HG03025 (cell line): ENCODE measurements at regions not wholly inside any gene's neighbourhood (a gene's known extent, or its start where the extent isn't known, plus 50 kb on each side); places are given as distances from the start of the nearest gene placed in this dataset.
"Not testable (repeated sequence)": the region's sequence is repeated elsewhere in the genome, so short reads cannot be mapped to it uniquely, and the experiment has no call there.

ENCODE experiments used
- ATAC-seq: cut with Tn5 transposase; IDR thresholded peaks from one replicate; pipeline ENCODE4 v1.9.1; 2021; ENCODE audit warnings: mild to moderate bottlenecking, moderate library complexity; ENCODE audit not compliant: unreplicated experiment, low FRiP score

DNA sequence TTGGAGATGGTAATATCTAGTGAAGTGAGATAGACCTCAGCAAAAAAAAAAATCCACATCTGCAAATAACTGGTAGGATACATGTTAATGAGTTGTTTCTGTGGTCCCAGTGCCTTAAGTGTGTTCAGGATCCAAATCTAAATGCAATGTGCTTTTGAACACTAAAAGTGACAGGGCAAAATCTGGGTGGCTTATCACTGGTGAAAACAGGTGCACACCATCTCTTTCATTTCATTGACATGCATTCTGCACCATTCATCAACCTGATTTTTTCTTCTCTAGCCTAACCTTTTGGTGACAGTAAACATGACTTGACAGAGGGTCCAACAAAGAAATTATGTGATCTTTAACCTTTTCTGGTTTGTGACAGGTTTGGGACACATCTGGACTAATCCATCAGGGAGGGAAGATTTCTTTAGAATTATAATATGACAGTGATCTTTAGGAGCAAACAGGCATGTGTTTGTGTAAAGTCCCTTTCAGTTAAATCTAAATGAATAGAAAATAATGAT, 201.6 kb upstream of the NEGR1 start:
- no peak for ATAC-seq

GRCh38 chr1:72482736-72483413, 200.5 kb upstream of the NEGR1 start:
- ATAC-seq: no peak

DNA sequence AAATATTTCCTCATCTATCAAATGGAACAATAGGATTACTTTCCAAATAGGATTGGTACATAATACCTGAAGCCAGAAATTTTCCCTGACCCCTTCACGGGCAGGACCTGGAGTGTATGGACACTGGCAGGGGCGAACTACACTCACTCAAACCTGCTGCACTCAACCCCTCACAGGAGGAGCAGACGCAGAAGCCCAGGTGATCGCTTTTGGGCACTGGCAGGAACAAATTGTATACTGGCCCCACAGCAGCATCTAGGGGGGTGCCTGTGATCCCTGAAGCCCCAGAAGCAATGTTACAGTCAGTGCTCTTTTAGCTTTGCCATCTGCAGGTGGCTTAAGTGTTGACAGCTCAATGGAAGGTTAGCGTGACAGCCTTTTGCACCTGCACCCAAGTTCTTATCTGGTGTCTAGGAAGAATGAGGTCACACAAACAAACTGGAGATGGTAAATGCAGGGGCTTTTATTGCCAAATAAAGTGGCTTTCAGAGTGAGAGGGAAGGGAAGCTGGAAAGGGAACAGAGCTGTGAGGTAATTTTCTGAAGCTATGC, 199.2 kb upstream of the NEGR1 start:
- ATAC-seq: no peak

DNA sequence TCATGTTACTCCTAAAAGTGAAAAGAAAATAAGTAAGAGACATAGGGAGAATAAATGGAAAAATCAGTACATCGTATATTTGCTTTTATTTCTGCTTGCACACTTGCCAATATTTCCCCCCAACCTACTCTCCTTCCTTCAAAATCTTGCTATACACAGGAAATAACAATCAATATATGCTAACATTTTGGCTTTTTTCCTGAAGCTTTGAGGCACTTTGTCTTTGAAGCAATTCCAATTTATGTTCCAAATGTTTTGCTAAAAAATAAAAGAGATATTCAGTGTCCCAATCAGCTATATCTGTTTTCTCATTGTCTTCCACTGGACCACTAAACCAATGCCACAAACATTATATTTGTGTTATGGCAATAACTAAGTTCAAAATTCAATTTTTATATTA, 184.0 kb upstream of the NEGR1 start:
- ATAC-seq: no peak

DNA sequence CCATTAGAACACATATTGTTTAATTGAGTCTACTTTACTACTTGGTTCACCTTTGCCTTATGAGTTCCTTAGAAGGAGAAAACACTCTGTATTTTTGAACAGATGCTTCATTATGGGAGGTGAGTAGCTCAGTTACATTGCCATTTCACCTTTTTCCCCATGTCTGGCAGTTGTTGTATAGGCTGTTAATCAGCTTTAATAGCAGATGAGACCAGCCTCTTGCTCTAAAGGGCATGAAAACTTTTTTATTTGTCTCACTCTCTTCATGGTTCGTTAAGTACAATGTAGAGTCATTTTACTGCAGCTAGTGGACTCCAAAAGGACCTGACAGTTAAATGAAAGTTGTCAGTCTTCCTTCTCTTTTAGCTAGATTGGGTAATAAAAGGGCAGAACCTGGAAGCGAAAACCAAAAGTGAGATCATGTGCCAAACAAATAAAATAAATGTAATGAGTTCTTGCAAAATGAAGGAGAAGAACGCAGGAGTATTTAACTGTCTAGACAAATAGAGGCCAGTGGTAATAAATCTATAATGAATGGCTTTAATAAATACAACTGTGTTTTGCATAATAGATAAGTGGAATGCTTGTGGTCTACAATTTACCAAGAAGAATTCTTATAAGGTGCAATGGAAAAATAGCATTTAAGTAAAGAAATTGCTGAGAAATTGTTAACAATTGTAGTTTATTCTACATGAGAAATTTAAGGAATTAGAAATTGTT, 180.0 kb upstream of the NEGR1 start:
- no peak for ATAC-seq

DNA sequence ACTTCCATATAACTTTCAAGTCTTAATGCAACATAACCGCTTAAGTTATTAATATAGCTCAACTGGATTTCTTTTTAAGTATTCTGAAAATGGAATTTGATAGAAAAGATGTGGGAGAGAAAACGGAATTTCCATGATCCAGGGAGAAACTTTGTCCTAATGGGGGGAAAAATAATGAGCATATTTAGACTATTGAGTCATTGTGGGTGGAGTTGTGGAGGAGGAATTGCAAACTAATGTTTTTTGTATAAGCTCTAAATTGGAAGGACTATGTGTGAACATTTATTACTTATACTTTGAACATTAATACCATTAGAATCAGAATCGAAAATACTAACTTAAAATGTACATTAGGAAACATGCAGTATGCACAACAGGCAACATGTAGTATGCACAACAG, 159.9 kb upstream of the NEGR1 start:
- ATAC-seq: no peak

GRCh38 chr1:72439036-72439435, 156.7 kb upstream of the NEGR1 start:
- no peak for ATAC-seq

- ATAC-seq: no peak
Measured at GRCh38 chr1:72438270-72438669, 155.9 kb upstream of the NEGR1 start.

DNA sequence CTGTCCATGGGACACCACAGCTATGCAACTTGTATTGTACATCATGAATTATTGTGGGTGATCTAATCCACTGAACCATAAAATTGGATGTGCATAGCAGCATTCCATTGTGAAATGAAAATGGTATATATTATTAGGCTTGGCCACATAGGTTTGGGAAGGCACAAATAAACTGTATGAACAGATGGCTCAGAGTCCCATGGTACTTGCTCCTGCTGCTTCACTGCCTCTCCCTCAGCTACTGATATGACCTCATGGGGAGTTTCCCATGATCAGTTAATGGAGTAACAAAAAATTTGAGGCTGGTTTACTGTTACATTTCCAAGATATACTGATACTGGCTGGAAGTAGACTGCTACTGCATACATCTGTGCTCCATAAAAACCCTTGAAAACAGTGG, 152.7 kb upstream of the NEGR1 start:
- ATAC-seq: no peak

- ATAC-seq: no peak
Measured at GRCh38 chr1:72434070-72434469, 151.7 kb upstream of the NEGR1 start.

DNA sequence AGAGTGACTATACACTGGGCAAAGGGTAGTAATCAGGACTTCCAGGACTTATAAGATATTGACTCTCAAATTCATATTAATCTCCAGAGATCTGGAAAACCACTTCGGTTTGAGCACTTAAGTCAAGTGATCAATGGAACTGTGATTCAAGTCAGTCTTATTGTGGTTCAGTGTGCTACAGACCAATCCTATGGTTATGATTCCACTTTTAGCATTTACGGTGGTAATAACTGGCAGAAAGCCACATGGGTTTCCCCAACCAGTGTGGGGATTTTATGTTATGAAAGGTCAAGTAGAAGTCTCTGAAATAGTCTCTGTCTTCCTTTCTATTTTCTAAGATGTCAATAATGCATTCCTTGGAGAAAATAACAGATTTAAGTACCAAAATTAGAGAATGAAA, 151.3 kb upstream of the NEGR1 start:
- ATAC-seq: no peak

DNA sequence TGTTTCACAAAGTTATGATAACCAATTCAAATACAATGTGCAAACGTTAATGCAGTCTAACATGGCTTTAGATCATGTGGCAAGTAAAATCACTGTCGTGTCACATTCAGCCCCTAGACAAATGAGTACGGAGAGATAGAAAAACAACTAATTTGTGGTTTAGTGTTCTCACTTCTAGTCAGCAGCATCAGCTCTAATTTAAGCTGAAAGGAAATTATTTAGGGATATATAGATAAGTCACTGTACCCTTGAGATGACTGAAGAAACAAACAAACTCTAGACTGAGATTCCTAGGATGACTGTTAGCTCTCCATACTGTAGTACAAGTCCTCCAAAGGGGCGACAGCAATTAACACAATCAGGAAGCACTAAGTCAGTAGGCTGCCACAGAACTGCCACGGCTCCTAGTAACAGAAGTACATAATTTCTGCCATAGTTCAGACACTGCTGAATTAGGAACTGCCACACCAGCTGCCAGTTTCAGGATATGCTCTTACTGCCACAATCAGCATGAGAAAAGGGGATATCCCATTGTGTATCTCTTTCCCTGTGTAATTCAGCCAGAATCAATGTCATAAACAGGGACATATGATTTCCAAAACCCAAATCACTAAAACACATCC, 150.4 kb upstream of the NEGR1 start:
- ATAC-seq: no peak

DNA sequence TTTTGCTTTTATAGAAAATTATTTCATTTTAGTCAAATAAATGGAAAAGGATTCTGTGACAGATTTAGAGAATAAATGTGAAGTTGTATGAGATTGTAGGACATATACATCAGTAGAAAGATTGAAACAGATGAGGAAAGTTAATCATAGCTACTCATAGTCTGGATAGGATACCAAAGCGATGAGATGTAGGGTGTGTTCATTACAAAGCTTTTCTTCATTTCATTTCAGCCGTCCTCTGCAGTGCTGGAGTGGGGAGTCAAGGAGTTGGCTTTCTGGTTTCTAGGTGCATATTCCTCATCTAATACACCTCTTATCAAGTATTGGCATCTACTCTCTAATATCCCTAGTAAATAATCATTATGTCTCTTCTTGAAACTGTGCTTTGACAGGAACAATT, 149.5 kb upstream of the NEGR1 start:
- no peak for ATAC-seq

DNA sequence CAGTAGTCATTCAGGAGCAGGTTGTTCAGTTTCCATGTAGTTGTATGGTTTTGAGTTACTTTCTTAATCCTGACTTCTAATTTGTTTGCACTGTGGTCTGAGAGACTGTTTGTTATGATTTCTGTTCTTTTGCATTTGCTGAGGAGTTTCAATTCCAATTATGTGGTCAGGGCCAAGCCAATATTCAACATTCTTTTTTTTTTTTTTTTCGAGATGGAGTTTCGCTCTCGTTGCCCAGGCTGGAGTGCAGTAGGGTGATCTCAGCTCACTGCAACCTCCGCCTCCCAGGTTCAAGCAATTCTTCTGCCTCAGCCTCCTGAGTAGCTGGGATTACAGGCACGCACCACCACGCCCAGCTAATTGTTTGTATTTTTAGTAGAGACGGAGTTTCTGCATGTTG, 145.9 kb upstream of the NEGR1 start:
- not testable (repeated sequence) for ATAC-seq

DNA sequence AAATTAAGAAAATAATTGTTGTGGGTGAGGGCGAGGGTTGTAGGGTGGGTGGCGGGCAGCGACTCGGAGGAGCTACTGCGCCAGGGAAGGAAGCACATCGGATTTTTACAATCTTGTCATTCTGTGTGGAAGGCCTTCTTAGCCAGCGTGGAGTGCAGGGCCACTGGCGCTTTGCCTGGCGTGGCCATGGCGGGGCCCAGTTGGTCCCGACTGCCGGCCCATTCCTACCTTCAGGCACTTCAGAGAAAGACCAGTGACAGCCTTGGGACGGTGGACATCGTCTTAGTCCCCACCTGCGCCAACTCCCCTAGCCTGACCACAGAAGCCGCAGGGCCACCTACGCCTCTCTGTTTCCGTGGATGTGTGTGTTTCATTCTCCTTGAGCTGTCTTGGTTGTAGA, 136.9 kb upstream of the NEGR1 start:
- ATAC-seq: no peak

DNA sequence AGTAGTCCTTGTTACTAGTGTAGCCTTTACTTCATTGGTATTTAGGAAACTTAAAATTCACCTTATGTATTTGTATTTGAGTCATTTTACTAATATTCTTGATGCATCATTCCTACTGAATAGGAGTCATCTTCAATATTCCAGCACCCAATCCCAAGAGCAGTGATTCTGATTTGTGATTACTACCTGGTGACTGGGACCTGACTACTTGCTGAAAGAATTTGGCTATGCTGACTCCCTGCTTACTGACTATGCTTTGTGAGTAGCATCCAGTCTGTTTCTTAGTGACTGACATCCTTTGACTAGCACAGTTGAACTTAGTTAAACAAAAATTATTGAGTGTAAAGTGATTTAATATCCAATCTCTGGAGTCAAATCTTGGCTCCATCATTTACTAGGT, 129.9 kb upstream of the NEGR1 start:
- no peak for ATAC-seq

DNA sequence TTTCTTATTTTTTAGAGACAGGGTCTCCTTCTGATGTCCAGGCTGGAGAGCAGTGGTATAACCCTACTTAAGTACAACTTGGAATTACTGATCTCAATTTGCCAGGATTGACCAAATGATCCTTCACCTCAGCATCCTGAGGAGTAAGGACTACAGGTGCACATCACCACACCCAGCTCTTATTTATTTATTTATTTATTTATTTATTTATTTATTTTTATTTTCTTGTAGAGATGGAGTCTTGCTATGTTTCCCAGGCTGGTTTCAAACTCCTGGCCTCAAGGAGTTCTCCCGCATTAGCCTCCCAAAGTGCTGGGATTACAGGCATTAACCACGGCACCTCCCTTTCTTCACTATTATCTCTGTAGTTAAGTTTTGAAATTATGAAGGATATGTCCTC, 117.5 kb upstream of the NEGR1 start:
- no peak for ATAC-seq

GRCh38 chr1:72397786-72398185, 115.4 kb upstream of the NEGR1 start:
- ATAC-seq: no peak

GRCh38 chr1:72394457-72394856, 112.1 kb upstream of the NEGR1 start:
- no peak for ATAC-seq

GRCh38 chr1:72379072-72379471, 96.7 kb upstream of the NEGR1 start:
- ATAC-seq: no peak

DNA sequence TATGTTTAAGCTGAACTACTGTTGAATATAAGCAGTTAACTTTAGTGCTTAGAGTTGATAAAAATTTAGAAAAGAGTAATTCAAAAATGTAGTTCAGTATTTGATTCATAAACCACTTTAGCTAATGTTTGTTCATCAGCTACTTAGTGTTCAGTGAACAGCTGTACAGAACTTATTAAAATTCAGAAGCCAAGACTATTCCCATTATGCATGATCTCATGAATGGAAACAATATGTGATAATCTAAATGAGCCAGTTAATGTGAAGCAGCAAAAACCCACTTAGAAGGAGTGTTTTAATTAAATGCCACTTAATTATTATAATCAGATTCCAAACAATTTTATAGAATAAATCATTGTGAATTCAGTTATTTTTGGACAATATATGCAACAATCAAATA, 92.9 kb upstream of the NEGR1 start:
- no peak for ATAC-seq
